Pancreas (tissue), 10 donors: ENCODE measurements at regions not wholly inside any gene's neighbourhood (a gene's known extent, or its start where the extent isn't known, plus 50 kb on each side); places are given as distances from the start of the nearest gene placed in this dataset.

Experiments
- ATAC-seq, 4 donors: fragments of 200-7000 bp; cut with Tn5 transposase; one replicate each; pipeline versions ENCODE4 v1.8.0 to v1.9.1; 2020; ENCODE audit warnings: mild to moderate bottlenecking in 4 of 4, moderate library complexity in 4 of 4
- DNase-seq, 6 donors: peaks; one replicate each; pipeline ENCODE4 v3.0.0-alpha.2; 2020
- FAIRE-seq: peaks from 2 replicates; lab custom pipeline; 2012; peaks lifted over from hg19 to GRCh38; lab: Jason Lieb, UNC
- H3K27ac ChIP-seq, 4 donors: fragments of 200-600 bp; sonication (generic); 1 replicate in 3 of 4; 2 replicates in 1 of 4; pipeline versions ENCODE4 v1.5.0 to v1.8.0; 2020
- H3K27me3 ChIP-seq, 4 donors: fragments of 200-600 bp; one replicate each; pipeline ENCODE4 v1.8.0; 2021
- H3K36me3 ChIP-seq, 3 donors: fragments of 200-600 bp; sonication (generic) in 1 of 3; one replicate each; pipeline versions ENCODE4 v1.5.0 to v1.8.0; 2020 to 2021
- H3K4me1 ChIP-seq, 3 donors: fragments of 200-600 bp; one replicate each; pipeline ENCODE4 v1.8.0; 2021
- H3K4me3 ChIP-seq, 4 donors: fragments of 200-600 bp; sonication (generic) in 2 of 4; one replicate each; pipeline versions ENCODE4 v1.5.0 to v1.8.0; 2020 to 2021
- H3K9me3 ChIP-seq, 4 donors: fragments of 200-600 bp; one replicate each; pipeline ENCODE4 v1.8.0; 2021
- CTCF ChIP-seq, 4 donors: fragments of 200-600 bp; sonication (generic) in 3 of 4; IDR thresholded peaks; one replicate each; pipeline versions ENCODE4 v1.5.0 to v1.8.0; 2021; ENCODE audit warnings: antibody characterized with exemption in 4 of 4
- WGBS, 2 donors: extraction: QIAGEN DNeasy Blood & Tissue Kit; methylation state at CpG; one replicate each; pipeline ENCODE4 v1.1.7; 2013; 5-methylcytosine and 5-hydroxymethylcytosine counted together
- intact Hi-C, 3 donors: fragments of 100-400 bp; cut with DNase I; formaldehyde crosslinking; loops; one replicate each; pipeline versions ENCODE4 v1.11.1 to v1.14.2; 2022
- donor health status: healthy with polysubstance abuse.
- donor health status: DM: no; HTN: no; CAD: no; lungs with moderate emphysema.
- donor health status: DM: no; HTN: no; CAD: no.
- donor health status: control.
- donor health status: control.
- donor health status: Bipolar disorder and iron deficiency.
- donor health status: DM: yes; HTN: yes; CAD: no.
- donor health status: DM: no; HTN: no; CAD: no.
- donor health status: DM: no; HTN: no; CAD: no.
- donor health status: DM: yes; HTN: yes; CAD: no.

- Histone ChIP-seq H3K9me3 (no peaks in the 10 kb centered on the region), H3K4me1 (no peaks in the 10 kb centered on the region), H3K27me3 (no peaks in the 10 kb centered on the region), H3K27ac (no peak overlapping the region), H3K4me3 (no peak overlapping the region), H3K36me3 (no peaks in the 10 kb centered on the region)
- intact Hi-C loops: no loop called here
- FAIRE-seq: no peak
- ATAC-seq: no peak
- TF ChIP-seq CTCF (IDR thresholded peaks at IDR 0.05): no peak
- no peak for DNase-seq
These were observed 56.0 kb downstream of the EN1 start for GRCh38 chr2:118791483-118791882.

DNA sequence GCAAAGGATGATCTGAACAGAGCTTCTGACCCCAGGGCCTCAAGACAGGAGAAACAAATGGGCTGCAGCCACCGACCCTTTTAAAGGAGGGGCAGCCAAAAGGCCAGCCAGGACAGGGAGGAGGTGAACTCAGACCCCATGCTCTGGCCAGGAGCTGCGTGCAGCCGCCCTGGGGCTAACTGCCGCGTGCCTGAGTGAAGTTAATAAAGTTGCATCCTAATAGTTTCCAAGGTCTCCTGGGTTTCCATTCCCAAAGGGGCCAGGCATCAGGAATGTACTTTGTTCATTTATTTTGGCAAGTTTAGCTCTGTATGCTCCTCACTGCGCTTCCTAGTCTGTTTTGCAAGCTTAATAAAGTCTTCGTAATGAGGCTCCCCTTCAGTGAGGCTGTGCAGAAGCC lies 60.7 kb downstream of the EN1 start:
- intact Hi-C loops: no loop called here
- no peaks in the 10 kb centered on the region for H3K4me1 ChIP-seq
- 57 to 62% methylated on average over 7 of the region's 7 CpGs for WGBS, 2 donors
- no peak overlapping the region for H3K27ac ChIP-seq
- ATAC-seq (no peak), DNase-seq (no peak), FAIRE-seq (no peak)
- no peaks in the 10 kb centered on the region for H3K9me3 ChIP-seq
- H3K4me3 ChIP-seq: no peak overlapping the region
- no peak for TF ChIP-seq CTCF (IDR thresholded peaks at IDR 0.05)
- H3K36me3 ChIP-seq: no peaks in the 10 kb centered on the region
- no peaks in the 10 kb centered on the region for H3K27me3 ChIP-seq

- no peaks in the 10 kb centered on the region for H3K9me3 ChIP-seq
- H3K27ac ChIP-seq: no peak overlapping the region
- FAIRE-seq: no peak
- no peak overlapping the region for H3K4me3 ChIP-seq
- TF ChIP-seq CTCF (IDR thresholded peaks at IDR 0.05): no peak
- no peaks in the 10 kb centered on the region for H3K27me3 ChIP-seq
- H3K36me3 ChIP-seq: no peaks in the 10 kb centered on the region
- DNase-seq: no peak
- no peak for ATAC-seq
- WGBS, 2 donors: 82 to 85% methylated on average over 6 of the region's 6 CpGs
- no peaks in the 10 kb centered on the region for H3K4me1 ChIP-seq
- intact Hi-C loops: no loop called here
These were observed 62.6 kb downstream of the EN1 start for GRCh38 chr2:118784860-118785259.

GRCh38 chr2:118779362-118779761 lies 68.1 kb downstream of the EN1 start:
- no peak for DNase-seq
- H3K27me3 ChIP-seq: no peaks in the 10 kb centered on the region
- no peak for FAIRE-seq
- no peak overlapping the region for H3K4me3 ChIP-seq
- H3K9me3 ChIP-seq: no peaks in the 10 kb centered on the region
- no peak for ATAC-seq
- H3K36me3 ChIP-seq: no peaks in the 10 kb centered on the region
- TF ChIP-seq CTCF (IDR thresholded peaks at IDR 0.05): no peak
- intact Hi-C loops: no loop called here
- H3K27ac ChIP-seq: no peak overlapping the region
- H3K4me1 ChIP-seq: peaks cover 0 to 5% (median 0%) of the 10 kb centered on the region in 3 donors
- 51 to 65% methylated on average over 1 of the region's 1 CpG for WGBS, 2 donors

- Histone ChIP-seq H3K36me3 (no peaks in the 10 kb centered on the region), H3K27ac (no peak overlapping the region), H3K27me3 (no peaks in the 10 kb centered on the region), H3K4me3 (peak overlapping the region; percentile 15 to 47 (median 30)), H3K9me3 (no peaks in the 10 kb centered on the region), H3K4me1 (peaks cover 0 to 5% (median 0%) of the 10 kb centered on the region in 3 donors)
- FAIRE-seq (no peak), ATAC-seq (peak; percentile 88 to 98 (median 96)), DNase-seq (peak; percentile 34 to 88 (median 62))
- WGBS, 2 donors: 0 to 1% methylated on average over 44 to 45 of the region's 45 CpGs
- intact Hi-C loops: no loop called here
- no peak for TF ChIP-seq CTCF (IDR thresholded peaks at IDR 0.05)
These were observed 72.9 kb downstream of the EN1 start for GRCh38 chr2:118774458-118775133.
